Epidermal melanocyte (primary cell): ENCODE measurements at regions not wholly inside any gene's neighbourhood (a gene's known extent, or its start where the extent isn't known, plus 50 kb on each side); places are given as distances from the start of the nearest gene placed in this dataset.

Experiments used
- DNase-seq: peaks from one replicate; pipeline ENCODE4 v3.0.0; 2011; ENCODE audit warnings: low spot score; ENCODE audit not compliant: insufficient read length

GRCh38 chr9:84174486-84174885 is 166.1 kb downstream of the SLC28A3 start:
- no peak for DNase-seq

DNA sequence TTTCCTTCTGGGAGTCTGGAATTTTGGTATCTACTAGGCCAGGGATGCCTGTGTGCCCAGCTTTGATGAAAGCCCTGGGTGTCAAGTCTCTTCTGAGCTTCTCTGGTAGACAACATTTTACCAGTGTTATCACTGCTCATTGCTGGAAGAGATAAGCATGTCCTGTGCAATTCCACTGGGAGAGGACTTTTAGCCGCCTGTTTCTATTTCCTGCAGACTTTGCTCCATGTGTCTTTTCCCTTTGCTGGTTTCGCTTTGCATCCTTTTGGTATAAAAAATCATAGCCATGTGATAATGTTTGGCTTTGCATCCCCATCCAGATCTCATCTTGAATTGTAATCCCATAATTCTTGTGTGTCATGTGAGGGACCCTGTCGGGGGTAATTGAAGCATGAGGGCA is 163.2 kb downstream of the SLC28A3 start:
- DNase-seq: no peak

DNA sequence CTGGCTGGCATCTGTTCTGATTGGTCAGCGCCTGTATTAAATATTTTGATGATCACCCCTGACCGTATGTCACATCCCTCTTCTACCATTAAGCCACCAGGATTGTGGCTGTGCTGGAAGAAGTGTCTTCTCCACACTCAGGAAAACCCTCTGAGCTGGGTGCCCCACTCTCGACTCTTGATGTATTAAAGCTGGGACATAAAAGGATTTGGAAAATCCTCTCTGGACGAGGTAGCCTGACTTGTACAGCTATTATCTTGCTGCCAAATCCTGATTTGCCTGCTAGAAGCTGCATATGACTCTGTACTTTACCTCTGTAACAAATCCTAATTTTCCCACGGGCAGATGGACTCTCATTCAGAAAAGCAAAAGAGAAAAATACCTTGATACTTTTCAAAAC is 161.0 kb downstream of the SLC28A3 start:
- DNase-seq: no peak

DNA sequence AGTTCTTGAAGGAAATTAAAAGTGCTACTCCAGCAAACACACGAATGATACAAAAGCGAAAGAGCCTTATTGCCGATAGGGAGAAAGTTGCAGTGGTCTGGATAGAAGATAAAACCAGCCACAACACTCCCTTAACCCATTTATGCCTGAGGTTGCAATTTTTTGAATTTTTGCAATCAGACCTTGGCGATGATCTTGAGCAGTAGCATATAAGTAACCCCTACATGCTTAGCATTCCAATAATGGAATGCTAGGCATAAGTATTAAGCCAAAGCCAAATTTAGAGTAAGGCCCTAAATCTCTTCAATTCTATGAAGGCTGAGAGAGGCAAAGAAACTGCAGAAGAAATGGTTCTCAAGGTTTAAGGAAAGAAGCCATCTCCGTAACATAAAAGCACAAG is 153.5 kb downstream of the SLC28A3 start:
- DNase-seq: no peak

GRCh38 chr9:84189904-84190303 is 150.7 kb downstream of the SLC28A3 start:
- no peak for DNase-seq

DNA sequence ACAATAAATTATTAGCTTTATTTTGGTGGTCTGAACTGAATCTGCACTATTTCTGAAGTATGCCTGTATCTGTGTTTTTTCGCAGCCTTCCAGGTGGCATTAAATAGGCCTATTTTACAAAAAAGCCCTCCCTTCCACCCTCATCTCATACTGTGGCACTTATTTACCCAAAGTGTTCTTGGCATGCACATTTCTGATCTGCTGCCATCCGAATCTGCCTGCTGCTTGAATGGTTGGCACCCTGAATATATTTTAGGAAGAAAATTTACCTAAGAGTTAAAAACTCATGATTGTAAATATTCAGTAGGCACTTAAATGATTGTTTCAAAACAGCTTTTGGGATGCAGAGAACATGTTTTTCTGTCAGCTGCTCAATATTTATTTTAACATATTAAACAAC is 150.1 kb downstream of the SLC28A3 start:
- DNase-seq: no peak

- no peak for DNase-seq
These were observed 133.7 kb downstream of the SLC28A3 start for GRCh38 chr9:84206801-84207370.

DNA sequence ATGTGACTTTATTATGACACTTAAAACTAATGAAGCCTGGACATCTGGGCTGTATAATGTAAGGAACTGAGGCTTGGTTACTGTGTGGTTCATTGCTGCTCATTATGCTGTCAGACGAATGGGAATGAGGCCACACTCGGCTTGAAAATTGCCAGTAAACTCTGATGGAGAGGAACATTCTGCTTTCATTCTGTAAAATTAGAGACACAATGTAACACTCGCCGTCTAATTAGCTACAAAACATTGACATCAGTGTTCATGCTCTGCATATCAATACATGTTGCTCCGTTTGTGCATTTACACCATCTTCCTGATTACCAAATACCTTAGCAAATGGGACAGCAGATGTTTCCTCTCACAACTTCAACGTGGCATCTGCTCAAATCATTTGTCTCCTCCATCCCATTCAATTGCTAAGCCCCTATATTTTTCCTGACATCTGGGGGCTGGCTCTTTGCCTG is 133.0 kb downstream of the SLC28A3 start:
- DNase-seq: peak; percentile 55

GRCh38 chr9:84212246-84212645 is 128.3 kb downstream of the SLC28A3 start:
- DNase-seq: no peak

DNA sequence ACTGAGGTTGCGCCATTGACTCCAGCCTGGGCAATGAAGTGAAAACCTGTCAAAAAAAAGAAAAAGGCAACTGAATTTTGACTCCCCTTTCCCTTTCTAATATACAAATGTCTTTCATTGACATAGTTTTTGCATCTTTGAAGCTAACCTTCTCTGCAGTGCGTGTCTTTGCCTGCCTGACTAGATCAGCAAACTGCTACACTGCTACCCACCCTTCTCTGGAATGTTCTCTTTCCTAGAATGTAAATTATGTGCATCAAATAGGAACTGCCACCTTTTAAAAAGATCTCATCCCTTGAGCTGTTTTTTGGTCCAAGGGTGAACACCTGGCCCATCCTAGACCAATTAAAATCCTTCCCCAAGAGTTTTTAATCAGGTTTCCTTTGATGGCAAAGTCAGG is 127.6 kb downstream of the SLC28A3 start:
- no peak for DNase-seq

- no peak for DNase-seq
These were observed 124.4 kb downstream of the SLC28A3 start for GRCh38 chr9:84216151-84216550.

GRCh38 chr9:84218322-84218721 is 122.2 kb downstream of the SLC28A3 start:
- no peak for DNase-seq

GRCh38 chr9:84224246-84224645 is 116.3 kb downstream of the SLC28A3 start:
- DNase-seq: no peak
